NCI-H128 (cell line): ENCODE measurements at regions not wholly inside any gene's neighbourhood (a gene's known extent, or its start where the extent isn't known, plus 50 kb on each side); places are given as distances from the start of the nearest gene placed in this dataset.

Experiments
- DNase-seq: peaks from one replicate; lab custom pipeline; 2025; ENCODE audit not compliant: unreplicated experiment; lab: John Stamatoyannopoulos, UW

DNA sequence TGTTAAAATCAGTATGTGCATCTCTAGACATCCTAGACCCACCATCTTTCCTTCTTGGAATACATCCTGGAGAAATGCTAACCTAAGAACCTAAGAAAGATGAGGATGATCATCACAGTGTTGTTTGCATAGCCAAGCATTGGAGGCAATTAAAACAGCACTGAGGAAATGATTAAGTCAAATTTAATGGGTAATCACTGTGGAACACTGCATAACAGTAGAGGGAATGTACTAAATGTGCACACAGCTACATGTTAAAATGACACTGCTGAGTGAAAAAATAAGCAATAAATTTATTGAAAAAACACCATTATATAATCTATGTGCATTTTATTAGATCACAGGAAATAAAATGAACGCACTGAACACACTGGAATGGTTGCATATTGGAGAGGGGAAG is 987.1 kb upstream of the SEL1L start:
- no peak for DNase-seq

DNA sequence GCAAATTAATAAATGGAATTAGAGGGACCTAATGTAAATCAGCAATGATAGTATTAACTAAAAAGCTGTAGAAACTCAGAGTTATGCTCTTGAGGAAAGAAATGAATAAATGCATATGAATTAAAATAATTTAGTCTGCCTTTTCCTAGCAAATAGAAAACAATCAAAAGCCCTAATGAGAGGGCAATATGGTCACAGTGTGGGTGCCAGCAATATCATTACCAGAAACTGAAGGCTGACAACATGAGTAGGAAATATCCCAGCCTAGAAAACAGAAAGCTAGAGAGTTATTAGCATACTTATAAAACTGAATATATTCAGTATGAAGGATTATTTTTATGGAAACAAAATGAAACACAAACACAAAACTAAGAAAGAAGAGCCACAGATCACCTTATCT is 987.5 kb upstream of the SEL1L start:
- no peak for DNase-seq

DNA sequence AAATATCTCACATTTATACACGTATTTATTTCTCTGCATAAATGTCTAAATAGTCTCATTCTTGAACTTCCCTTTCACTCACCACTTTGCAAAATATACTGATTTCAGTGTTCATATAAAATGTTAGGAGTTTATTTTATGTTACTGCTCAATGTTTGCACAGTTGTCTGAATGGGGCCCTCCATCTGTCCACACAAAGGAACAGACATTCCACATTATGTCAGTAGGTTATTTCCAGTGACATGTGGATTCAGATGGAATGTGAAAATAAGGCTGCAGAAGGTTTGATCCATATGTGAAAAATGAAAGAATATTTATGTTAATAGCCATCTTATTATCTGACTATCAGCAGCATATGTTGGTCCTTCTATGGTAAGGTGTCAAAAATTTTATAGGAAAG is 994.4 kb upstream of the SEL1L start:
- no peak for DNase-seq

DNA sequence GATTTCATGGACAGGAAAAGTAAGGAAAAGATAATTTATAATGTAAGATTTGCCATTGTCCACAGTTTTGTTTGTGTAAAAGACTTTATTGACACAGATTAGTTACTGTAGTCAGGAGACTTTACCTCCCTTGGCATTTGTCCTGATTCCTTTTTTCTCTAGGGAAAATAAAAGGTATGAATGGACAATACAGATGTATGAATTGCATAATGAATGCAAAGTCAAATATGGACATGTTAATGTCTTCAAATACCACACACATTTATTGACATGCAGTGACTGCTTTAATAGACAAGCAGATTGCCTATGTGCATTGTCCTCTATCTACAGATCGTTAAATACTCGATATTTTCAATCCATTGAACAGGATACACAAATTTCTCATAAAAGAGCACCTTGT is 999.7 kb upstream of the SEL1L start:
- DNase-seq: no peak

DNA sequence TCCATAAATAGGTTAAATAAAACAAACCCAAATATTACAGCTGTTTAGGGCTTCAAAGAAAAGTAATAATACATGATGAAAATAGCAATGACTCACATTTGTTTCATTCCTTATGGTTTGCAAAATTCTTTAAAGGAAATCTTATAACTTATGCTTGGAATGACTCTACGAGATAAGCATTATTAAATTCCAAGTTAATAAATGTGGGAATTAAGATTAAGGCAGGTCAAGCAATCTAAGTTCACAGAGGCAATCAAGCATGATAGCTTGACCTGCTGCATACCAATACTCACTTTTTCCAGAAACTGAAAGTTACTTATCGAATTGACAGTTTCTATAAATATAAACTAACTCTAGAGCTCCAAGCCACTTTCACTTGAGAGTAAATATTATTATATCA is 1002.9 kb upstream of the SEL1L start:
- no peak for DNase-seq

DNA sequence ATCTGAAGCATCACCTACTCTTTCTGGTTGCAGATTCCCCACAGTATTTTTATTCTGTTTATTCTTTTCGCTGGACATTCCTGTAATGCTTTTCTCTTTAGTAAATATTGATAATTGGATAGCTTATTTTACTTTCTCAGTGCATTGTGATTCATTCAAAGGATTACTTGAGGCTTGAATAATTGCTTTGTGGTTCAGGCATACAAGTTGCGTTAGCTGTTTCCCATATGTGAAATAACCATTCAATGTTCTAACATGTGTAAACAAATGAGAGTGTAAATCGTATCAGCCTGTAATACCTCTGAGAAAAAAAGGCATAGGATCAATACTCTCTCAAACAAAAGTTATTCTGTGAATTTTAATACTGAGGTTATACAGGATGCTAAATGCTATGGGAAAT is 1004.2 kb upstream of the SEL1L start:
- no peak for DNase-seq

DNA sequence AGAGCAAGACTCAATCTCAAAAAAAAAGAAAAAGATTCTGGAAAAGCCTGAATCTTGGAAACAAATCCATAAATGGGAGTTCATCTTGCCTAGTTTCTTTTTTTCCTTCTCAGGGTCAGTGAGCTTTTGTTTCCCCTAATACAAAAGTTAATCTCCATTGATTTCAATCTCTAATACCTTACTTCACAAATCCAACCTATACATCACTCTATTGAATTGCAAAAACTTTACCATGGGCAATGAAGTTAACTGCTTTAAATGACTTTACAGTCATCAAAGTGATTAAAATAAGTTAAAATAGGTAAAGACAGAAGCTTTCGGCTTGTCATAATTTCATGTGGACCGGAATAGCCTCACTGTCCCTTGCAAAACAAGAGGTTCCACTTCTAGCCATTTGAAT is 1012.7 kb upstream of the SEL1L start:
- no peak for DNase-seq

DNA sequence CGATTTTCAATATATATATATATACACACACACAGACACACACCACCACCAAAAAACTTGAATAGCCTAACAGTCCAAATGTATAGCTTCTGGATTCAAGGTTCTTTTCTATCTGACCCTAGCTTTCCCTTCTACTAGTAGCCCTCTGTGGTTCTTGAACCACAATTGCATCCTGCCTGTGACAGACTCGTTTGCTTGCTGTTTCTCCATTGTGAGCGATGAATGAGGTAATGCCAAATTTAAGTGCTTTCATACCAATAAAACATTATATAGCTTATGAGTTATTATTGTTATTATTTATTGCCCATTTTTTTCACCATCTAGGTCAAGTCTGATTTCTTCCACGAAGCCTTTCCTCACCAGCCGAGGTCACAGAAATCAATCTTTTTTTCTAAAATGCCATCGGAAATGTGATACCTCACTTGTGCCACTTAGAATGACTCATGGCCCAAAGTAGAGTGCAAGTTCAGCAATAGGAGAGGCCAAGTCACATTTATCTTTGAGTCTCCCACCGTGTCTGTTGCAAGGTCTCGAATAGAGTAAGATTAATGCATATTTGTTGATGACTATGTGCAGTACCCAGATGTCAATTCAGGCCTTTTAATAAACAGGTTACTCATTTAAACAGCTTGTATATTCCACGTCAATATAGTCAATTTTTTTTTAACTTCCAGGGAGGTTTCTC is 1015.8 kb upstream of the SEL1L start:
- DNase-seq: no peak

DNA sequence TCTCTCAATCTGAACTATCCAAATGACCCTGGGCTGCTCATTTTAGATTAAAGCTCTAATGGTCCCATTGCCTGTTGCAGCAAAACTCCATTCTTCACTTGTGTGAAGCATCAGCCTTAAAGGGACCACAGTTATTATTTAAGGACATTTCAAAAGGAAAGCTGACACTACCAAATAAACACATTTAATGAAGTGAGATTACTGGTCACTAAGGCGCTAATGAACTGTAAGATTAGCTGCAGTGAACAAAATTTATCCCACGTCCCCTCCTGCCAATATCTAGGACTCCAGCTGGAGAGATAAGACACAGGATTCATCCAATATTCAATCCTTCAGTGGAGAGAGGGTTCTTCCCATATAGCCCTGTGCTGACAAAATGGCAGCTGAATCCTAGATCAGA is 1029.2 kb upstream of the SEL1L start:
- no peak for DNase-seq

DNA sequence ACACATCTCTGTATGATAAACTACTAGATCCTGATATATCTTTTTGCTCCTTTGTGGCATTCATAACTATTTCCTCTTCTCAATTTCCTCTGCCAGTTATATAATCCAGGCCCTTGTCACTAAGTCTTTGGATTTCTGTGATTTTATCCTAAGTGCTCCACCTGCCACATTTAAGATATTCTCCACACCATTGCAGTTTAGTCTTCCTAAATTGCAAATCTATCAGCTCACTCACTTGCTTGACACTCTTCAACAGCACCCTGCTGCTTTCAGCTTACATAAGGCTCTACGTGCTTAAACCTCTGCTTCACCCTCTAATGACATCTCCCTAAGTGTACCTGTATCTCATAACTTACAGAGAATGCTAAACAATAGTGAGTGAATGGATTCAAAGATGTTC is 1032.2 kb upstream of the SEL1L start:
- DNase-seq: peak; percentile 36

DNA sequence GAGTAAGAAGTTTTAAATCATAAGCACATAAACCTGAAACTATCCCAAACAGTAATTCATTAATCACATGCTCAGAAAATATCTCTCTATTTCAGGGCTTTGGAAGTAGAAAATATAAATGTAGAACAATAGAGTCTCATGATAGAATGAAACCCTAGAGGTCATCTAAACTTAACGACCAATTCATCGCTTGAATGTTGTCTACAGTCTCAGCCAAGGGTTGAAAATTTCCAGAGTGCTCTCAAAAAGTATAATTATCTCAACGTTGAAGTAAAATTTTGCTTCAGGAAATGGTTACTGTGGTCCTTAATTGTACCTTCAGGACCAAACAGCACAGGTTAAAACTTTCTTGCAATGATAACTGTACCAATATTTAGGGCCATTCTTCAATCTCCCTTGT is 1053.6 kb upstream of the SEL1L start:
- DNase-seq: no peak

DNA sequence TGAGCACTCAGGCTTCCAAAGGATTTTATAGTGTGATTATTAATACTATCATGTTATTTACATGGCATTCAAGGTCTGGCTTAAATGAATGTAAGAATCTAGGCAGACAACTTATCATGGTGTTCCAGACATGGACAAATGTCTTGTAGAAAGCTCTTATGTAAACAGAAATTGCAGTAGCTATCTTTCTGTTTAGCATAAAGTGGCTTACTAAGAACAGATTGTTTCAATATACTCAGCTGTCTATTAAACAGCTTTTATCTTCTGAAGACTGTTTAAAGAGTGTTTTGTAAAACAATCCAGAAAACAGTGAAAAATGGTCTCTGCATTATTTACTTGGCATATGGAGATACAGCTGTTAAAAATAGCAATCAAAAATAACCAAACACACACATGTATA is 1061.8 kb upstream of the SEL1L start:
- DNase-seq: no peak

DNA sequence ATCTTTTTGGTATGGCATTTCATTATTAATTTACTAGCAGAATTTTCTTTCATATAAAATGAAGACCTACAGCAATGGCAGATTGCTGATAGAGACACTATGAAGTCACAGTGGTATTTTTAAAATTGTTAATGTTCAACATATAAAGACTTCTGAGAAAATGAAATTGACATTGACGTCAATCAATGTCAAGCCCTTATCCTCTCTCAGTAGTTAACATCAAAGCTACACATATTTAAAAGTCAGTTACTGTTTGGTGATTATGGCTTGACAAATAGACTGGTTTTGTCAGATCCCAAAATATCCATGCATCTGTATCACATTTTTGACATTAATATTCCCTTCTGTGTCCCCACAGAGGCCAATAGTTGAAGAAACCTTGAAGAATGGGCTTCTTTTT is 1069.1 kb upstream of the SEL1L start:
- DNase-seq: no peak

DNA sequence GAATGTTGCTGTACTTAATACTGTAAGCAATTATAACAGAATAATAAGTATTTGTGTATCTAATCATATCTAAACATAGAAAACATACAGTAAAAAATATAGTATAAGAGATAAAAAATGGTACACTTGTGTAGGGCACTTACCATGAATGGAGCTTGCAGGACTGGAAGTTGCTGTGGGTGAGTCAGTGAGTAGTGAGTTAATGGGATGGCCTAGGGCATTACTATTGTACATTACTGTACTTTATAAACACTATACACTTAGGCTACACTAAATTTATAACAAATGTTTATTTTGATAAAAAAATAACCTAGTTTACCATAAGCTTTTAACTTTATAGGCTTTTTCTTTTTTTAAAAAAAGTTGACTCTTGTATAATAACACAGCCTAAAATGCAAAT is 1071.2 kb upstream of the SEL1L start:
- DNase-seq: no peak

DNA sequence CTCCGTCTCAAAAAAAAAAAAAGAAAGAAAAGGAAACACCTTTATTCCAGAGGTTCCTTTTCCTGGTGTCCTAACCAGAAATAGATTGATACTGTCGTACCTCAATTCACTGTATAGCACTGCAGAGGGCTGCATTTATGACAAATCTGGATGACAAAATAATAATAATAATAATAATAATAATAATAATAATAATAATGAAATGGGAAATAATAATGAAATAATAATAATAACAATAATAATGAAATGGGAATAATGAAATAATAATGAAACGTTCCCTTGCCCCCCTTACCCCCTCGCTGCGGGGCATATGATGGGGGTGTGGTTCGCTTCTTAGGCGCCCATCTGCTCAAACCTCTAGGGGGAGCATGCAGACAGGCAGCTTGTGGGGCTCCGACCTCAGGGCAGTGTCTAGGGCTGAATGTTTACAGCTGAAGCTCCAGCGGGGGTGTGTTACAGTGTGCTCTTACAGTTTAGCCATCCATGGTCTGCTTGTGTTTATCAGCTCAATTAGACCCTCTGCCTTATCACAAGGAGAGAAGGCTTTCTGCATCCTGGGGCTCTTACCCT is 1088.3 kb upstream of the SEL1L start:
- no peak for DNase-seq

DNA sequence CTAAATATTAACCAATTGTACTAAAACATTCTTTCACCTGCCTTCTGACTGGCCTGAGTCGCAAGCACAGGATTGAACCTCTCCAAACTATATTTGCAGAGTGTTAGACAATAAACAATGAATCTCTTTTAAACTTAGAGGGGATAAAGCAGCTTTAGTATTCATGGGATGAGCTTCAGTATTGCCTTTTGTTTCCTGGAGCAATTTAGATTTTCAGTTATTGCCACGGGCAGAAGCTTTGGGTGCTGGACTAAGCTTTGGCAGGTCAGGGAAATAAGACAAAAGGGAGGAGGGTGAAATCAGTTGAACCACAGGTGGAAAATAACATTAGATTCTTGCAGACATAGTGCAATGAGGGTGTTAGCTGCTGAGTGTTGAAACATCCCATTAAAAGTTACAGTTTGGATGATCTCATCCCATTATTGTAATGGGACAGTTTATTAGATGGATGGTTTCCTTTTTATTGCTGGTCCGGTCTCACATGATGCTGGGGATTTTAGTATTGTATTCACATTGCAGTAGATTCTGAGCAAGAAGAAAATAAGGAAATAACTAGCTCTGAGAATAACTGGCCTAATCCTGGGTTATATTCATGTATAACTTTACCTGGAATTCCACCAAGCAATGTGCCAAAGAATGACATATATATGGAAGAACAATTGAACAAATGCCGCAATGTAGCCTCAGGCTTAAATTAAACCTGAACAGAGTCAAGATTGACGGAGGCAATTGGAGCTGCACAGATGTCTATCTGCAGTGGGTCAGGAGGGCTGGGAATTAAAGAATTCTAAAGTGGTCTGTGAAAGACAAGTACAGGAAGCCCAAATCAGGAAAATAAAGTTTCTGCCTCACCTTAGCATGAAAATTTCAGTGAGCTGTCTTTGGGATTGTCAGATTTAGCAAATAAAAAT is 1092.8 kb upstream of the SEL1L start:
- no peak for DNase-seq

DNA sequence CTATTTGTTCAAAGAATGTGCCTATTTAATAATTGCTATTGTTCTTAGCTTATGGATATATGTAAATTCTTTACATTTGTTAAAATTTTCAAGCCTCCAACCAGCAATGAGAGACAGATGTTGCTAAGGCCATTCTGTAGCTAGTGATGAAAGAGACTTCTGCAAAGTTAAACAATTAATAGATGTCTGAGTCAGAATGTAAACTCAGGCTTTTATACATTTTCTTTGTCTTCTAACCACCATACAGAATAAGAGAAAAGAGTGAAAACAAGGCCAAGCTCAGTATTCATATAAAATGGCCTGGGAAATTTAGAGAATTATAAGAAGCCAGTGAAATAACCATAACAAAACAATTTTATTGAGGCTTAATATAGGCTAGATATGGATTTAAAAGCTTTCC is 1102.3 kb upstream of the SEL1L start:
- no peak for DNase-seq

DNA sequence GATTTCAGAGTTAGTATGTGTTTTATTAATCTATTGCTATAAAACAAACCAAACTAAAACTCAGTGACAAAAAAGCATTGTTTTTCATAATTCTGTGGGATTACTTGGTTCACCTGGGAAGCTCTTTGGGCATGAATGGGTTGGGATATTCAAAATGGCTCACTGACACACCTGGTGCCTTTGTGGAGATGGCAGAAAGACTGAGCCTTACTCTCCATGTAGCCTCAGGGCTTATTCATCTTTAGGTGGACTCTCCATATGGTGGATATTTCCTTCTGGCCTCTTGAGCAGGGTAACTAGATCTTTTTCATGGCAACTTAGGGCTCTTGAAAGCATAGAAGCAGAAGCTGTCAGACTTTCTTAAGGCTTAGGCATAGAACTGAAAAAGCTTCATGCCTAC is 1102.8 kb upstream of the SEL1L start:
- DNase-seq: no peak

DNA sequence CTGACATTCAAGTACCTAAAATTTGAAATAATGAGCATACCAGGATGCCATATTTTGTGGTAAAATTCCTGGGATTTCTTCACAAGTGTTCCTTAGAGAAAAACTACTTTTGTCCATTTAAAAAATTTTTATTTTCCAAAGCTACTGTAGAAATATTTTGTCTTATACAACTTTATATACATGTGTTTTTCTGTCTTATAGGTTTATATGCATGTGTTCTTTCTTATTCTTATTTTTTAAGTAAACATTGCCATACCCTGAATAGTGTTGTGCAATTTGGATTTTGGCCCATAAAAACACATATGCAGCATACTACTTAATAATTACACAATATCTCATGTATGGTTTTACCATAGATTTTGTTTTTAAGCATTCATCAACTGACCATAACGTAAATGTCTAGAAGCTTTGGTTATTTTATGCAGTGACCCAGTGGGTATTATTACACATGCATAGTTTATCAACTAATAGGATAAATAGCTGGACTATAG is 1107.4 kb upstream of the SEL1L start:
- no peak for DNase-seq

DNA sequence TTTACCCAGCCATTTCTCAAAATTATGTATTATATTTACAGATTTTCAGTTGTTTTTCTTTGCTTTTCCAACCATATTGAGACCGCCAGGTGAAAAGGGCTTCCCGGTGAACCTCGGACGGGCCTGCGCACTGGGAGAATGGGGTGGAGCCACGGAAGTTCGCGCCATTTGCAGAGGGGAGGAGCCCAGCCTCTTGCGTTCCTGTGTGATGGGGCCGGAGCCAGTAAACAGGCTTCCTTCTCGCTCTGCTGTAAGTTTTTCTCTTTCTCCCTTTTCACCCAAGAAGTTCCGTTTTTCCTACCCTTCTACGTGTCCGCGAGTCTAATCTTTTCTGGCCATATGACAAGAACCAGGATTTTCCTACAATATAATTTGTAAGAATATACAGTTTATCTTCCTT is 1108.8 kb upstream of the SEL1L start:
- no peak for DNase-seq

DNA sequence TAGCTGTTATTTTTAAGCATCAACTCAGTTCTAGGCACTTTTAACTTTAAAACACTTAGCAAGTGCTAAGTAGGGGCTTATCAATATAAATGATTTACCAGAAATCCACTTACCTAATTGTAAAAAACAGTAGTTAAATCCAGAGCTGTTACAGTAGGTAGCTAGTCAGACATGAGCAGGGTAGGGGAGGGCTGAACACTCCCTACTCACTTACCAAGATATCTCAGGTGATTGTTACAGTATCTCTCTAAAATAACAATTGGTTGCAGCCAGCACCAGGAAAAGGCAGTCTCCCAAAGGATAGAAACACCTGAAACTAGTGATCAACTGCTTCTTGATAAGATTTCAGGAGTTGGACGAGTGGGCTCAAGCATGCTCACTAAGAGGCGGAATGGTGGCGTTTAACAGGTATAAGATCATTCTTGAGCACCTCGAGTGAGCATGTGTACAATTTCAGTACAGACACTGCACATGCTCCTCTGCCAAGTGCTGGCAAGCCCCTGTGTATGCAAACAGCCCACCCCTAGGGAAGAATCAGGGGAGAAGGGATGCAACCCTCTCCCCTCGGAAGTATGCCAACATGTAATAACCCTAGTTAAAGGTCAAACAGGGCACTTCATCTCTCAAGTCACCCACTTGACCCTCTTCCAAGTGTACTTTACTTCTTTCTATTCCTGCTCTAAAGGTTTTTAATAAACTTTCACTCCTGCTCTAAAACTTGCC is 1113.6 kb upstream of the SEL1L start:
- no peak for DNase-seq
